ENCODE measurements at regions not wholly inside any gene's neighbourhood (a gene's known extent, or its start where the extent isn't known, plus 50 kb on each side); places are given as distances from the start of the nearest gene placed in this dataset.

DNA sequence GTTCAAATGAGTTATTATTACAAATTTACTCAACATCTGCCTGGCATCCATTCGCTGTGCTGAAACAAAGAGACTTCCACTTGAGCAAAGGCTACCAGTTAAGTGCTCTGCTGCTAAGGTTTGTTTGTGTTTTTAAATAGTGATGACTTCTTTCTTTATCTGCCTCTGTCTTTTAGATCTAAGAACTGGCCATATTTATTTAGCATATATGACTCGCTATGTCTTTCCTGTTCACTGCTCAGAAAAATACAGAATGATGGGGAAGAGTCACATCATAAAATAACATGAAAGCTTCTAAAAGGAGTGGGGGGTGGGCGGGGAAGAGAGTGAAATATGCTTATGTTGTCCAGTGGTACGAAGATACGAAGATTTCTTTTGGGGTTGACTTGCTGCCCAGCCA is 322.2 kb downstream of the GPAT3 start:
- no peak for DNase-seq (ENCODE audit: low spot score)

DNA sequence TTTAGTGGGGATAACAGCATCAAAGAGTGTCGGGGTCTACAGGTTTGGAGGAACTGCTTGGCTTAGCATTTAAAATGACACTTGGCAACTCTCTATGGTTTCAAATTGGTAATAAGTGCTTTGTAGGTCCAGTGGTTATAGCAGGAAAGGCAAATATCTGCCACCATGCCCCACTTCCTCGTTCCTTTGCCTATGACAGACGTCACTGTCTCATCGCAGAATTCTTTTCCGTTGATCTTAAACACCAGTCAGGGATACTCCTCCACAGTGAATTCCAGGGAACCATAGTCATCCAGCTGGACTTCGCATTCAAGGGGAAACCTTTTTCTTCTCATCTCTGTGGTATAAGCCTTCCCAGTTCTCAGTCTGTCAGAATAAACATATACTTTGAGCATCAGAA is 319.1 kb downstream of the GPAT3 start:
- no peak for DNase-seq (ENCODE audit: low spot score)

DNA sequence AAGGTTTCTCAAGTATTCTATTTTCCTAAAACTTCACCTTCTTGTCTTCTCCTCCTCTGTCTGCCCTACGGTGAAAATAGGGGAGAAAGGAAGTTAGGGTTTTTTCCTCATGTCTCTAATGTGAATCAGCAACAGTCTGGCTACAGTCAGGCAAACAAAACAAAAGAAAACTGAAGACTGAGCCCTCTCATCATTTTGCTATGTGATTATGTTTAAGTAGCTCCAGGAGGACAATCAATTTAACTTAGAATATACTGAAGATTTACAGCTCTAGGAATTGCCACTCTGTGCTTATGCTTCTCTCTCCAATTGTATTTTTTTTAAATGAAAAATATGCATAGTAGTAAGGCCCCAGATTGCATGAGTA is 316.2 kb downstream of the GPAT3 start:
- no peak for DNase-seq (ENCODE audit: low spot score)

DNA sequence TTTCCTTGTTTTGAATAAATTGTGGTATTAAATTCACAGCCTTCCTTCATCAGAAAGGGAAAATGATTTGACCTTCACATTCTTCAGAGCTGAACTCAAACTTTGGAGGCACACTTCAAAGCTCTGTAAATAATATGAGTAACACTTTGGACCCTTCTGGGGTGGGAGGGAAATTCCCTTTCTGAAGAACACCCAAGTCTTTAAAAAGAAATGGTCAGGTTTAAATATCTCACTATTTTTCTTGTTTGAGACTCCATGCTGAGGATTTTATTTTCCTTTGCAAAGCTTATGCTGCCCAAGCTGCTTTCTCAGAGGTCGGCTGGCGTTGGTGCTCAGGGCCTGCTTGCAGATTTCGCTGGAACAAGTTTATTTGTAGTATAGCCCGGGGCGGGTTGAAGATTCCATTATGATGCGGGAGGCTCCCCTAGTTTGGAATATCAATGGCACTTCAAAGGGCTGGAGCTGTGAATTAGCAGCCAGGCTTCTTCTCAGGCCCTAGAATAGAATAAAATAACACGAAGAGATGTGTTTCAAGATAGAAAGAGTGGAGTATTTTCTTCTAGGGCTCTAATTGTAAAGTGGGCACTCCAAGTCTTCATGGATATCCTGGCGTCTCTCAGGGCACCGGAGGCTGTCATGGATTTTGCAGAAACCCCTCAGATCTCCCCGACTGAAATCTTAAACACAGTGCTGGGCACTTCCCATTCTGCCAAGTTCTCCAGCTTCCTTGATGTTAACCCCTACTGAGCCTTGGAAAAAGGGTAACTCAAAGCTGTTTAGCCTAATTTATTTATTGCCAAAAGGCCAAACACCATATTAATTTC is 315.6 kb downstream of the GPAT3 start:
- DNase-seq (ENCODE audit: low spot score), result no peak

DNA sequence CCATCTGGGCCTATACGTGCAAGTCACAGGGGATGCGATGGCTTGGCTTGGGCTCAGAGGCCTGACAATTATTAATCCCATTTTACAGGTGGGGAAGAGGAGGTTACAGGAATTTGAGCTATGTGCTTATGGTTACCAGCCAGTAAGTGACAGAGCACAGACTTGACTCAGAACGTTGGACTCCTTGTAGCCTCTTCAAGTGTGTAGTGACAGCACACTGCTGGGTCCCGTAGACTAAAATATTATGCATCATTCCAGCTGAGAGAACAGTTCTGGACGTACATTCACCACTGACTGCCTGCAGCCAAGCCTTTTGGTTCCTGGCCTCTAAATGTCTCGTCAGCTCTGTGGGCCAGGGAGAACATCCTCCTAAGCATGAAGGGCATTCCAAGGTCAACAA is 314.5 kb downstream of the GPAT3 start:
- DNase-seq (ENCODE audit: low spot score), result no peak

DNA sequence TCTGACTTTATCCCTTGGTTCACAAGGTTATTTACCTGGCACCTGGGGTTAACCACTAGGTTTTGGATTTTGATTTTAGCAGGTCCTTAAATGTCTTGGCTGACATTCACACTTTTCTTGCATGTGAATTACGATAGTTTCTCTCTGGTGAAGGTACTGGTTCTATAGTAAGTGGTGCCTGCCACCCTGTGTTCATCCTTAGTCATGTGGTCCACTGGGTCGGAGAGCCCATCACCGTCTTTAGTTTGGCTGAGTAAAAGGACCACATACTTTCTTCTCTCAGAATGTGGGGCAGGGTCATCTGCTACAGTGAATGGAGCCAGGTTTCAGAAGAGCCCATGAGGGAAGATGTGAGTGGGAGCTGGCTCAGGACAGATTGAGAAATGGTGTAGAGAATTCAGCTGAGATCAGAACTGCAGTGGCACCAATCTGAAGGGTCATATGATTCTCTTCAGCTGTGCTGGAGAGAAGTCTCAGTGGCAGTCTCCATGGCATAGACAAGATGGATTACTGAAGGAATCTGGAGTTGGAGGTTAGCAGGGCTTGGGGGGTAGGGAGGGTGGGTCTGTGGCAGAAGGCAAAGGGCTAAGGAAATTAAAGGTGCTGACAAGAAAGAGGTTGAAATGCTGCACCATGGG is 310.4 kb downstream of the GPAT3 start:
- no peak for DNase-seq (ENCODE audit: low spot score)

DNA sequence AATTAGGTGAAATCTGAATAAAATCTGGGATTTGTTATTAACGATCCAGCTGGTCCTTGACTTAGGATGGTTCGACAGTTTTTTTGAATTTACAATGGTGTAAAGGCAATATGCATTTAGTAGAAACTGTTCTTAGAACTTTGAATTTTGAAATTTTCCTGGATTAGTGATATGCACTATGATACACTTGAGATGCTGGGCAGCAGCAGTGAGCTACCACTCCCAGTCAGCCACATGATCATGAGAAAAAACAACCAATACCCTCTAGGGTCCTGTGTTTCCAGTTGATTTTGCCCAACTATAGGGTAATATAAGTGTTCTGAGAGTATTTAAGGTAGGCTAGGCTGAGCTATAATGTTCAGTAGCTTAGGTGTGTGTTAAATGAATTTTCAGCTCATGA is 303.7 kb downstream of the GPAT3 start:
- DNase-seq (ENCODE audit: low spot score), result no peak

DNA sequence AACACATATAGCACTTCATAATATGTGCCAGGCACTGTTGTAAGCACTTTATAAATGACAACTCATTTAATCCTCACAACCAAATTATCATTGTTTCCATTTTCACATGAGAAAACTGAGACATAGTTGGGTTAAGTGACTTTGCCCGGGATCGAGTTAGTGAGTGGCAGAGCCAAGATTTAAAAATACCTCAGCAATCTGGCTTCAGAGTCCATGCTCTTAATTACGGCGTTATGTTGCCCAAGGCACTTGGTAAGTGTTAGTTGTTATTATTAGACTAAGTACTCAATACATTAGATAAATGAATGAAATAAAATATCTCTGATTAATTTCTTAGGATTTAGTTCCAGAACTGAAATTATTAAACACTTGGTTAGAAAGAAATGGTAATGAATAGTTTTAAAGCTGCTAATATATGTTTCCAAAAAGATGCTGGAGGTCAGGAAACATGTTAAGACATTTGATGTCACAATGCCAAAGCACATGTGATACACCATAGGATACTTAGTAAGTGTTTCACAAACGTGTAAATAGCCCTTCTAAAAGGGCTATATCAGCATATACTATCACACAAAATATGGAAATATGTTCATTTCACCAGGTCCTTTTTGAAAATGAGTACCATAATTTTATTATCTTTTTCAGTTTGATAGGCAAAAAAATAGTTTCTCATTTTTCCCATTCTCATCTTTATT is 301.9 kb downstream of the GPAT3 start:
- DNase-seq (ENCODE audit: low spot score), result no peak

DNA sequence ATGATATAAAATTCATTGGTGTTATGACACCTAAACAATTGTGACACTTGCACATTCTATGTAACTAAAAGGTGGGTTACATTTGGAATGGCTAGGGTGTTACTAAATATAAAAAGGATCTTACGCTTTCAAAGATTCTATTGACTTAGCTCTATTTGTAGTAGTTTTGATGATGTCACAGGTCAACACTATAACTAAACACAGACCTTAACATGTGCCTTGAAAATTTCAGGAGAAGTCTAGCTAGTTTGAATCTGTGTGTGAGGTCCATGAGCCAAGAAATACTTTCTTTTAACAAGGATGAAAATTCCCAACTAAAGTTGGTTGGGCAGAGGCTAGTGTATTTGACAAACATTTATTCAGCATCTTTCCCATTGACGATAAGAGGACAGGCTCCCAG is 298.0 kb downstream of the GPAT3 start:
- DNase-seq (ENCODE audit: low spot score), result no peak

DNA sequence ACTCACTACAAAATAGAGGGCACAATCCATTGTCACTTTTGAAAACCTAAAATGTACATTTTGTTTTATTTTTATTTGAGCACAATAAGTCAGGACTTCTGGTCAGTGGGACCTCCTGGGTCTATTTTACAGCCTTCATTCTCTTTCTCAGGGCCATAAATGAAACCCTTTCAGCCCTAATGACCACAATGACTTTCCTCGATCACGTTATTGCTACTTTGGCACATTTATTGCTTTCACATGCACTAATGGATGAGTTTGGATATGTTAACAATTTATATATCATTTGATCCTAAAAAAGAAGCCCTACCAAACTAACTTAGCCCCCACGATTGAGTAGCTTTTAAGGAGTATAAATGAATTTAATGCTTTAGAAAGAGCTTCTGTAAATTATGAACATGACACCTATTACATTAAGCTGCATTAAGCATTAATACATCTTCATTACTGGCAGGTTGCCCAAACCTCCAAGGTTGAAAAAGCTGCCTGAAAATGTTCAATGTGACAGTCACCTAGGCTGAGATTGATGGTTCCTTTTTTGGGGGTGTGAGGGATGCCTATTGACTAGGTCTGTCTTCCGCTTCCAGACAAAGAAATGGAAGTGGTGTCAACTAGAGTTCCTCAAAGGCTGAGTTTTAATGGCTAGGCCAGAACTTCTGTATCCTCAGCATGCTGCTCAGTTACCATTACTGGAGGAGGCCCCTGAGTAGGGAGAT is 296.4 kb downstream of the GPAT3 start:
- DNase-seq (ENCODE audit: low spot score), result no peak

DNA sequence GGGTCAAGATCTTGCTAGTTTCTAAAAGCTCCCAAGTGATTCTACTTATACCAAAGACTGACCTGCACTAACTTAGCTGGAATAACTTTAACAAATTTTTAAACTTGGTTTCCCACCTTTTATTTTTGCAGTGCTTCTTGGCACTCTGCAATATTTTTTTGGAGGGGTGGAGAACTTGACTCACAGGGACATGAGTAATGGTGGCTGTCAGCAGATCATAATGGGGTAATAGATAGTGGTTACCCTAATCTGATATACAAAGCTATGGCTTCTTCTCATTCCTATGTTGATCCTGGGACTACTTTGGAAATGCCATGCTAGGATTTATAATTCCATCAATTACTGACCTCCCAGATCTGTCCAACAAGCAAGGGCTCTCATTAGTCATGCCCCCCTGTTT is 295.7 kb downstream of the GPAT3 start:
- DNase-seq (ENCODE audit: low spot score), result no peak

DNA sequence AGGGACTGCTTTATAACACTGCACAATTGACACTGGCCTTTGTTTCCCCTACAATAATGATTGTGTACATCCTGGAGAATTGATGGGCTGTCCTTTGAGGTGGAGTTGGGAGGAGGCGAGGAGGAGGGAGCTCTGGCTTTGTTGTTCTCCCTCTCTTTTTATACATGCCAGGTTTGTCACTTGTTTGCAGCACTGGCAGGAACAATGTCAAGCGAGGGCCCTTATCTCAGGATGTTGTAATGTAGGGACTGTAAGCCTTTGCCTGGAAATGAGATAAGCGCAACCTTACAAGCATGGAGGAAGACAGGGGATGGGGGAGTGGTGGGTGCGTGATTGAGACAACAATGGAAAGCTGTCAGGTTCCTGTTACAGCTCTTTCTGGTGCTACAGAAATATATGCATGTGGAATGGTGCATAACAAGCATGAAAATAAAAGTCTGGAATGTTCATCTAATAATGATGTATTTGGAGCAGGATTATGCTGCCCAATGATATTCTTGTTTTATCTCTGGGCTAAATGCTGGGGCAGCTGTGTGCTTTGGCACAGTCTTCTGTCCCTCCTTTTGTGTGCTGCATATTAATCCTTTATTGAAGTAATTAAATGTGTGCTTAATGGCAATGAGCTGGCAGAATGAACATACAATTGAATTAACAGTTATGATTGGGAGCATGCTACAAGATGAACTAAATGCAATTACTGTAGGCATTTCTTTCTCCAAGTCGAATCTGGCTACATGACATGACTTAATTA is 294.4 kb downstream of the GPAT3 start:
- DNase-seq (ENCODE audit: low spot score), result no peak

DNA sequence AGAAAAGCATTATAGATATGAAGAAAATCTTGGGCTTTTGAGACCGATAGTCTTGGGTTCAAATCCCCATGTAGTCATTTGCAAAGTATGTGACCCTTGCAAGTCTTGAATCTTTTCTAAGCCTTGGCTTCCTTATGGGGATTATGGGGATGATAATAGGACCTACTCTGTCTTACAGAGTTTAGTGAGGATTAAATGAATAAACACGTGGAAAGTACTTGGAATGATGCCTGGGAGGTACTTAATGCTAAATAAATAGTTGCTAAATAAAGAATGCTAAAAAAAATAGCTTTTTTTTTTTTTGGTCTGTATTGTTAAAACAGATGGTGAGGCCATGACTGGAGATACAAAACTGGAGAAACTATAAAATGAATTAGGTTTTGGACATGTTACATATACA is 292.7 kb downstream of the GPAT3 start:
- DNase-seq (ENCODE audit: low spot score), result no peak

DNA sequence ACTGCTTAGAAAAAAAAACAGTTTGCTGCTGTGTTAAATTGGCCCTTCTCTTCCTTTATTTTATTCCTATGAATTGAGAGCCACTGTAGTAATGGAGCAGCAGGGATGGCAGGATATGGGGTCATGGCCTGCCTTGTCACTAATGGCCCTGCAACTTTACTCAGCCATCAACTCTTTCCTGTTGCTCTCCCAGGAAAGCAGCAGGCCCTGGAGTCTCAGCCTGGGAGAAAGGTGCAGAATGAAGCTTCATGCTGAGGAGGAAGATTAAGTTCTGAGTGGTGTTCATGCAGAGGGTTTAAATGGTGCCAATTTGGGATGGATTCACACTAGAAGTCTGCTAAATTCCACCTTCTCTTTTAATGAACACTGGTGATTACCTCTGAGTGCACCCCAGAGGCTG is 285.6 kb downstream of the GPAT3 start:
- no peak for DNase-seq (ENCODE audit: low spot score)

DNA sequence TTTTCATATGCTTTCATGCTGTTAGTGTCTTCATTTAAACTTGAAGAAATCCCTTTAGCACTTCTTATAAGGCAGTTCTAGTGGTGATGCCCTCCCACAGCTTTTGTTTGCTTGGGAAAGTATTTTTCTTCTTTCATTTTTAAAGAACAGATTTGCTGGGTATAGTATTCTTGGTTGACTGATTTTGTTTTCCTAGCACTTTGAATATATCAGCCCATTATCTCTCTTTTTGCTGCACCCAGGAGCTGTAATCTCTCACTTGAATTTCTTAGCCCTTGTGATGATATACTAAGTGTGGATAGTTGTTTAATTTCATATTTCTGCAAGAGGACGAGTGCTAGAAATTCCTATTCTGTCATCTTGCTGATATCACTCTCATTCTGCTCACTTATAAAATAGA is 283.7 kb downstream of the GPAT3 start:
- no peak for DNase-seq (ENCODE audit: low spot score)

DNA sequence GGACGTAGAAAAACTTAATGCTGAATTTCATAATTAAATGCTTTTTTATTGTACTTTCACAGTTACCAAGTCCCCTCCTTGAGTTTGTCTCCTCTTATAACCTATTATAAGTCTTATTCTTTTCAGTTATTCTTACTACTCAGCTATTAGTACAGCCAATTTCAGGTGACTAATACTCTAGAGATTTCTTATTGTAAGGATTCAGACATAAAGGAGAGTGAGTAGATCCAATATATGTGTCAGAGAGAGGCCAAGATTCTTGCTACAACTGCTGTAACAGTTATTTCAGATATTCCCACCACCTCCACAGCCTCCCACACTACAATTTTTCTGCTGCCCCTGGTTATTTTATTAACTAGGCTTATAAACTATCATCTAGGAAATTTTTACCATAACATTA is 274.5 kb downstream of the GPAT3 start:
- DNase-seq (ENCODE audit: low spot score), result no peak

DNA sequence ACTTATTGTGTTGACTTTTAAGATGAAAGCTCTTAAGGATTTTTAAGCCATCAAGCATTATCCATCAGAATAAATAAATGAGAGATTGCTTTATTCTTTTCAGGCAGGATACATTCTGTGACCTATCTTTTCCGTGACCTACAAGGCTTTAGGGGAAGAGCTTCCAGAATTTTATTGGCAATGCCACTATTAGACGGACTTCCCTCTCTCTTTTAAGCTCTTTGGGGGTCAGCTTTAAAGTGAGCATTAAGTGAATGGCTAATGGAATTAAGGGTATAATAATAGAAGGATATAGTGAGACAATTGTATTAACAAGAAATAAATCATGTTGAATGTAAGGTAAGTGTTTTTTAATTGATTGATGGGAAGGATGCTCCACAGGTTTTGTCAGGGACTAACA is 273.7 kb downstream of the GPAT3 start:
- no peak for DNase-seq (ENCODE audit: low spot score)

DNA sequence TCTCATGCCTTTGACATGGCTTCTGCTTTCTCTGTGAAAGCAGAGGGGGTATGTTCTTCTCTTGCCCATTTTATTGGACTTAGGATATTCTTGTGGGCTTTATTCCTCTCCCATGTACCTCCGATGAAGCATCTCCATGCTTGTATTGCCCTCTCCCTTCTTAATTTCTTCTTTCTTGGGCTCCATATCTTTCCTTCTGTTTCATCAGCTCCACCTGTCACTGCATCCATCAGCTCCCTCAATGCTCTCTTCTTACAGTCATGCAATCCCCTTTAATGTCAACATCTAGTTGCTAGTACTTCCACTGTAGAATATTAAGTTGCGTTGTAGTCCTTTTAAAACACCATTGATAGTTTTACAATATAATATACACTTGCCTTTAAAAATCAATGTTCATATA is 257.6 kb downstream of the GPAT3 start:
- DNase-seq (ENCODE audit: low spot score), result no peak

DNA sequence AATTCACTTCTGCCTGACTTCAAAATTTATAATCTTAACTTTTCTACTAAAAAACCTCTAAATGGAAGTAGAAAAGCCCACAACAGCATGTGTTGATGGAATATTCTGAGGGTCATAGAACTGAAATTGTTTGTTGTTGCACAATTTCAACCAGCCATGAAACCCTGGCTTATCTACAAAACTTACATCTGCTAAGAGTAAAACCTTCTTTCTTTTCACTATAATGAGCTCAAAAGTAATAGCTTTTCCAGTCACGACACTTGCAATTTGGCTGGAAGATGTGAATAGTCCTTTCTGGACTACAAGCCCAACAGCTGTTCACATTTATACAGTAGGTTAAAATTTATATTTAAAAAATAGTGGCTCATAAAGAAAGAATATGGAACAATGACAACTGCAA is 250.0 kb downstream of the GPAT3 start:
- no peak for DNase-seq (ENCODE audit: low spot score)

DNA sequence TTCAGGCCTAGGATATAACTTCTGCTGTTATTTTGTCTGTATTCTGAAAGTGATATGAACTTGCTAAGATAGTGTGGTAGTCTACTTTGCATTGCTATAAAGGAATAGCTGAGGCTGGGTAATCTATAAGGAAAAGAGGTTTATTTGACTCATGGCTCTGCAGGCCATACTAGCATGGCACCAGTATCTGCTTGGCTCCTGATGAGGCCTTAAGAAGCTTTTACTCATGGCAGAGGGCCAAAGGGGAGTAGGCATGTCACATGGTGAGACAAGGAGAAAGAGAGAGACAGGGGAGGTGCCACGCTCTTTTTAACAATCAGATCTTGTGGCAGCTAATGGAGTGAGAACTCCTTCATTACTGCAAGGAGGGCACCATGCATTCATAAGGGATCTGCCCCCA is 247.3 kb downstream of the GPAT3 start:
- no peak for DNase-seq (ENCODE audit: low spot score)

DNA sequence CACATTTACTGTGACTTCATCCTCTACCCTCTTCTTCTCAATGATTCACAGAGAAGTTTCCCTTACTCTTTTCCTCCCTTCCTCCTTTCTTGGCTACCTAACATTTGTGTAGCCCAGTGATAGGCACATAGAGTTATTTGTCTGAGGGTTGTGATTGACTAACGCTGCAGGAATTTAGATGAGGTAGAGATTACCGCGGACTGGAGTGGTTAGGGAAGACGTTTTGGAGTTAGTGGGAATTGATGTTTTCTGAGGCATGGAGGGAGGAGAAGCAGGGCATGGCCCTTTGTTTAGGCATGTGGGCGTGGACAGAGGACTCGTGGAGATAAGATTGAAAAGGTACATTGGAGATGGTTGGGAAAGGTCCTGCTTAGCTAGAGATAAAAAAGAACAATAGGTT is 246.7 kb downstream of the GPAT3 start:
- no peak for DNase-seq (ENCODE audit: low spot score)

DNA sequence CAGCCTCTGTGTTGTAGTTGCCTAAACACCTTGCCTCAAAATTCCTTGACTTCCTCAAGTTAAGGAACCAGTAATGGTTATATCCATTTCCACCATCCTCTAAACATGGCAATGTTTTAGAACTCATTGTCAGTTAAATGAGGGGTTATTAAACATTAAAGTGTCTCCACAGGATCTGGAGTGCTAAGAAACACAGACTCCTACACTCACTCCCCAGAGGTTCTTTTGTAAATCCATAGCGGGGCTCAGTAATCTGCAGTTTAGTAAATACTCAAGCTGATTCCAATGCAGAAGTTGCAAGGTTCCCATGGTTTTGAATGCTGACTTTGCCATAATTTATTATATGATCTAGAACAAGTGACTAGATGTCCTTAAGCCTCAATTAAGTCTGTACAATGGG is 245.5 kb downstream of the GPAT3 start:
- no peak for DNase-seq (ENCODE audit: low spot score)
